ENCODE measurements at regions not wholly inside any gene's neighbourhood (a gene's known extent, or its start where the extent isn't known, plus 50 kb on each side); places are given as distances from the start of the nearest gene placed in this dataset.

DNA sequence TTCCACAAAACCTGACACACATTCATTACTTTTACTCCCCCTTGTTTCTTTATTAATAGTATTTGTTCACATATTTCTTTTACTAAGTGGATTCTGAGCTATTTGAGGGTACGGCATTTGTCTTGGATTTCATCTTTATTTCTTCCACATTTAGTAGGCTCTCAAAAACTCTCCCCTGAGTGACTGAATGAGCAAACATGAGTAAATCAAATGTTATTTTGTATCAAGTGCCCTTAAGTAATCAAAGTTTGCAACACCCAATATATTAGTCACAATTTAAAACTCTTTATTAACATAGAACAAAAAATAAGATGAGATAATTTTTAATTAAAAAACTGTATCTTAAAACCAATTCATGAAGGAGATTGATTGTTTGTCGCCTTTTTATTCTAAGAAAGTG lies 1101.9 kb upstream of the TENM4 start:
- TF ChIP-seq EZH2 (IDR thresholded peaks at IDR 0.05; ENCODE audit: borderline replicate concordance, low read depth, low read length, severe bottlenecking) (no peak), POLR2AphosphoS5 (IDR thresholded peaks at IDR 0.05; ENCODE audit: insufficient read depth, low read depth, low read length) (no peak), POLR2A (IDR thresholded peaks at IDR 0.05; ENCODE audit: low read depth, low read length) (no peak), GATA2 (IDR thresholded peaks at IDR 0.05; ENCODE audit: insufficient read depth, insufficient read length, low read depth, low read length) (no peak), JUN (IDR thresholded peaks at IDR 0.05; ENCODE audit: borderline replicate concordance, insufficient read depth, insufficient read length, low read depth) (no peak), MYC (IDR thresholded peaks at IDR 0.05; ENCODE audit: low read depth, low read length) (no peak)
- TF ChIP-seq, protein P1, sequence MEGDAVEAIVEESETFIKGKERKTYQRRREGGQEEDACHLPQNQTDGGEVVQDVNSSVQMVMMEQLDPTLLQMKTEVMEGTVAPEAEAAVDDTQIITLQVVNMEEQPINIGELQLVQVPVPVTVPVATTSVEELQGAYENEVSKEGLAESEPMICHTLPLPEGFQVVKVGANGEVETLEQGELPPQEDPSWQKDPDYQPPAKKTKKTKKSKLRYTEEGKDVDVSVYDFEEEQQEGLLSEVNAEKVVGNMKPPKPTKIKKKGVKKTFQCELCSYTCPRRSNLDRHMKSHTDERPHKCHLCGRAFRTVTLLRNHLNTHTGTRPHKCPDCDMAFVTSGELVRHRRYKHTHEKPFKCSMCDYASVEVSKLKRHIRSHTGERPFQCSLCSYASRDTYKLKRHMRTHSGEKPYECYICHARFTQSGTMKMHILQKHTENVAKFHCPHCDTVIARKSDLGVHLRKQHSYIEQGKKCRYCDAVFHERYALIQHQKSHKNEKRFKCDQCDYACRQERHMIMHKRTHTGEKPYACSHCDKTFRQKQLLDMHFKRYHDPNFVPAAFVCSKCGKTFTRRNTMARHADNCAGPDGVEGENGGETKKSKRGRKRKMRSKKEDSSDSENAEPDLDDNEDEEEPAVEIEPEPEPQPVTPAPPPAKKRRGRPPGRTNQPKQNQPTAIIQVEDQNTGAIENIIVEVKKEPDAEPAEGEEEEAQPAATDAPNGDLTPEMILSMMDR (IDR thresholded peaks at IDR 0.05; ENCODE audit: extremely low read depth in 1 of 2, insufficient read depth in 1 of 2, low read depth in 1 of 2, low read length in 2 of 2) = no peak
- TF ChIP-seq, protein P2, sequence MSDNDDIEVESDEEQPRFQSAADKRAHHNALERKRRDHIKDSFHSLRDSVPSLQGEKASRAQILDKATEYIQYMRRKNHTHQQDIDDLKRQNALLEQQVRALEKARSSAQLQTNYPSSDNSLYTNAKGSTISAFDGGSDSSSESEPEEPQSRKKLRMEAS (IDR thresholded peaks at IDR 0.05; ENCODE audit: insufficient read depth, insufficient read length) = no peak
